ENCODE measurements at regions not wholly inside any gene's neighbourhood (a gene's known extent, or its start where the extent isn't known, plus 50 kb on each side); places are given as distances from the start of the nearest gene placed in this dataset.

DNA sequence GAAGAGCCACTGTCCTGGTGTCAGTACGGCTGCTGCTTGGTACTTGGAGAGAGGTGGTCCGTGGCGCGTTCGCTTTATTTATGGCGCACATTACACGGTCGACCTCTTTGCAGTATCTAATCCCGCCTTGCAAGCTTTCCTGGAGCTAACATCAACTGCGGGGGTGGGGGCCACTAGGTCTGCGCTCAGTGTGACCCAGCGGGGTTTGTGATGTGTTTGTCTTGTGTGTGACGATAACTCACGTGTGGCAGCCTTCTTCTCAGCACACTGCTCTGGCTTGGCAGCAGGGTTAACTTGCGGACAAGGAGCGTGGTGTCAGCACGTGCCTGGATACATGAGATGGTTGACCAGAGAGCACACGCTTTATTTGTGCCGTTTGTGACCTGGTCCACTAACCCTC, 122.2 kb upstream of the RTL1 start:
- DNase-seq (ENCODE audit: low read depth in 2 of 2) = no peak

DNA sequence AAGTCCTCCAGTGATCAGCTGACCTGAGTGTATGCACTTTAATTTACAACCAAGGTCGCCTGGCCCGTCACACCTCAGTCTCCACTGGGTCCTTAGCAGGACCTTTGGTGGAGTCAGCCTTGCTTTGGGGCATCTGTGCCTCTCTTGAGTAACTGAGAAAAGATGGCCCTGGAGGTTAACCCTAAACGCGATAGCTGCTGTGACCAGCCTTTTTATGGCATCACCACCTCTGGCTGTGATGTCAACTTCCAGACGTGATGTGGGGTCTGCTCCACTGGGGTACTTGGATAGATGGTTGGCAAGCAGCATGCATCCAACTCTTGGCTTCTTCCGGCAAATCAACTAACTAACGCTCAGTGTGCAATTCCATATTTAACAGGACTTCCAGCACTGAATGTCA, 122.8 kb upstream of the RTL1 start:
- no peak for DNase-seq (ENCODE audit: low read depth in 2 of 2)

DNA sequence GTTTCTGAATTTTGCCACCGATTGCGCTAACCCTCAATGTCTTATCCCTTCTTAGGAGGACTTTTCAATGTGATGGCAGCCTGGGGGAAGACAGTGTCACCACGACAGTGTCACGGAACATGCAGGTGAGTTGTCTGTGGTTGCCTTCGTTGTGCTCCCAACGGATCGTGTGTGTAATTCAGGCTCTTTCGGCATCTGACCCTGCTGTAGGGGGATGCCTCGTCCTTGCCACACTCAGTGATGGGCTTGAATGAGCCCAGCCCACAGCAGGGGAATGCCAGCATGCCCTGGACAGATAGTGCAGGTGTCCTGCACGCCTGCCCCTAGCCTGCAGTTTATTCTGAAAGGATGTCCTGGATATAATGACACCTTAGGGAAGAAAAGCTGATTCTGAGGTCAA, 123.8 kb upstream of the RTL1 start:
- DNase-seq (ENCODE audit: low read depth in 2 of 2) = no peak

DNA sequence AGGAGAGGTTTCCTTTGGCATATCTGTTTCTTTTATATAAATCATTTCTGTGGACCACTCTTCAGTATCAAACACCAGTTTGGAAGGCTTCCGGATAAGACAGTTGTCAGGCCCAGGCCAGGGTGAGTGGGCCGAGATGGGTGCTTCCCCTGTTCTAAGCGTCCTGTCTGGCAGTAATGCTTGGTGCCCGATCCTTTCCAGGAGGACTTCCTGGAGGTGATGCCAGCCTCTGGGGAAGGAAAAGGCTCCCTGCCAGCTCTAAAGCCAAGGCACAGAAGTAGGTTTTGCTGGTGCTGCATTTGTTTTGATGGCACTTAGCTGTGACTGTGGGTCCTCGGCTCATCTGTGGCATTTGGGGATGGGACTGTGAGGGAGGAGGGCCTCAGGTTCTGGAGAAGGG, 124.4 kb upstream of the RTL1 start:
- no peak for DNase-seq (ENCODE audit: low read depth in 2 of 2)

DNA sequence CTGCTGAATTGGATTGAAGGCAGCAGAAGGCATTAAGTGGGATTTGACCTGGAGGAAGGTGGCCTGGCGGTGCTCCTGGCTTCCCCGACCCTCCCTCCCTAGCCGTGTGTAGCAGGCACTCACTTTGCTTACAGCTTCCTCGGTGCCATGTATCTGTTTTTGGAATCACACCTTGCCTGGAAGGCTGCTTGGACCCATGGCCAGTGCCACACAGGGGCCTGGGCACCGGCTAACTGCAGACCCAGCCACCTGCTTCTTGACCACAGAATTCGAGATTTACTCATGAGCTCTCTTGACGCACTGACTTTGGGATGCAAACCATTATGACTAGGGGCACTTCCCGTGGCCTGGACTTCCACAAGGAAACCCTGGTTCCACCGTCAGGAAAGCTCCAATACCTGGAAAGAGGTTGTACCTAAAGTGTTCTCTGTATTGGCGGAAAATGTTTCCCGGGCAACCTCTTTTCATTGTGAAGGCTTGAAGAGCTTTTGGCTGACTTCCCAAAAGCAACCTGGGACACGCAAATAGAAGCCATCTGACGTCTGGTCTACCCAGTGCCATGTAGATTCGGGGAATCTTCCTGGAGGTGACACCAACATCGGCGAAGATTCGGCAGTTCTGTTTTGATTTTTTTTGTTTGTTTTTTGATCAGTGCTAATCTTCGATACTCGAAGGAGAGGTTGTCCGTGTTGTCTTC, 125.6 kb upstream of the RTL1 start:
- DNase-seq (ENCODE audit: low read depth in 2 of 2) = no peak

DNA sequence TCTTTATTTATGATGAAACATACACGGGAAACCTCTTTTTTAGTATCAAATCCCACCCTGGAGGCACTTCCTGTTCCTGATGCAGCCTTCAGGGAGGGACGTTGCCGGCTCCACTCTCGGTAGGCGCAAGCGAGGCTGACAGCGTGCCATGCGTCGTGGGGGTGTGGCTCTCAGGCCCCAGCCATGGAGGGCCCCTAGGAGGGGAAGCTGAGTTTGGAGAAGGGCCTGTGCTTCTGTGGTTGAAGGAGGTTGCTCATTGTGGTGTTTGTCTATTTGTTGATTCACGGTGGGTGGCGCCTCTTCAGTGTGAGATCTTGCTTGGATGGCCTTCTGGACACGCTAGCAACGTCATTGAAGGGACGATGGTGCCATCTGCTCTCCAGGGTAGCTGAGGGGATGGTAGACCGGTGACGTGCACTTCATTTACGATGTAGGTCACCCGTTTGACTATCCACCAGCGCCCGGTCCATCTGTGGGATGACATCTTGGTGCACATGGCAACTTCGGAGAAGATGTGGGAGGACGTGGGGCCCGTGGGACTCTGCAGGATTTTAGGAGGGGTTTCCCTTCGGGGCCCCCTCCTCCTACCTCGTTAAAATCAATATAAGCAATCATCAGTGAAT, 126.3 kb upstream of the RTL1 start:
- no peak for DNase-seq (ENCODE audit: low read depth in 2 of 2)

DNA sequence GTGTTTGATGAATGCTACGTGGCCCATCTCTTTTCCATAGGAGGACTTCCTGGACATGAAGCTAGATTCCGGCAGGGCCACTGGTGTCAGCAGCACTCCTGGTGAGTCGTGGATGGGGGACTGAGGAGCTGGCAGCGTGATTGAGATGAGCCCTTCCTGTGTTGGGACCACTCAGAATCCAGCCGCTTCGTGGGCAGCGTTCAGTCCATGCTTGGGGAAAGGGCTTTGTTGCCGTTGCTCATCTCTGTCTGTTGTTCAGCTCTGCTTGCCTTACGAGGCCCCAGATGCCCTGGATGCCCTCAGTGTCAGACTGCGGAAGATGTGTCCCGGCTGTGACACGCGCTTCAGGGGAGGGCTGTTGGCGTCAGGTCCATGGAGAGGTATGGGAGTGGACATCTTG, 127.1 kb upstream of the RTL1 start:
- DNase-seq (ENCODE audit: low read depth in 2 of 2) = no peak

DNA sequence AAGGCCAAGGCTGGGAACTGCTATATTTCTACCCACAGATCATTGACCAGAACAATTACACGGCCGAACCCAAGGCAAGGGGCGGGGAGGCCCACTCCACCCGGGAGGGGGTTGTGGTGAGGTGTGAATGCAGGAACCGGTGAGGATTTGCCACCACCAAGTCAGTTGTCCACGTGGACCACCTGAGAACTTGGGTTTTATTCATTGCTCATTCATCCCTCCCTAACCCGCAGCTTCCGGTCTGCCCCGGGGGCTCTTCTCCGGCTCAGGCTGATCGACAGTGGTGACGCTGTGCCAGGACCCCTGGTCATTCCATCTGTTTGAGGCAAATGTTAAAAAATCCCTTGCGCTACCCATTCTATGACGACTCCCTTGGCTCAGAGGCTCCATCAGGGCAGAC, 127.7 kb upstream of the RTL1 start:
- DNase-seq (ENCODE audit: low read depth in 2 of 2) = no peak

DNA sequence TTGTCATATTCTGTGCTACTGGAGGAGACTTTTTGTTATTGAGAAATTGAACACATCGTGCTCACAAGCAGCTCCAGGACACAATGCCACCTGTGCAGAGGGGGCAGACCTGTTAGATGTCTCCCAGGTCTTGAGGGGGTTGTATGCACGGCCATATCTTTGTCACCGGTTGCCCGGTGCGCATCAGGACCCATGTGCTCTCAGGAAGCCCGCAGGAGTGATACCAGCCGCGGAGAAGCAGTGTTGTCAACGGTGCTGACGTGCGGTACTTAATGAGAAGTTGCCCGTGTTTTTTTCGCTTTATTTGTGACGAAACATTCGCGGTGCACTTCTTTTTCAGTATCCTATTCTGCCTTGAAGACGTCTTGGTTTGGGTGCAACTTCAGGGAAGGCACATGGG, 128.2 kb upstream of the RTL1 start:
- no peak for DNase-seq (ENCODE audit: low read depth in 2 of 2)

DNA sequence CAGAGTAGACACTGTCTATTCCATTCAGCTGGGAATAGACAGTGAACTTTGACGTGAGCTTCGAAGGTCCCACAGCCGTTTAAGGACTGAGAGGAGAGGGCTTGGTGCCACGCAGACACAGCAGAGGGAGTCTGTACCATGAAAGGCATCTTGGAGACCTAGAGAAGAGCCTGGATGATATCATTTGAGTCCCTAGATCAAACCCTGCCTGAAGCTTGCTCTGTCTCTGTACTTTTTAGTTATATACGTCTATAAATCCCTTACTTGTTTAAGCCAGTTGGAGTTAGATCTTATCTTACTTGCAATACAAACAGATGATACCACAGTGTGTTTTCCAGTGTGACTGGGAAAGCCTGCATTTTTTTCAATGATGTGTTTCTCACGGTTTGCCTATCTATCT, 128.9 kb upstream of the RTL1 start:
- DNase-seq (ENCODE audit: low read depth in 2 of 2) = no peak

DNA sequence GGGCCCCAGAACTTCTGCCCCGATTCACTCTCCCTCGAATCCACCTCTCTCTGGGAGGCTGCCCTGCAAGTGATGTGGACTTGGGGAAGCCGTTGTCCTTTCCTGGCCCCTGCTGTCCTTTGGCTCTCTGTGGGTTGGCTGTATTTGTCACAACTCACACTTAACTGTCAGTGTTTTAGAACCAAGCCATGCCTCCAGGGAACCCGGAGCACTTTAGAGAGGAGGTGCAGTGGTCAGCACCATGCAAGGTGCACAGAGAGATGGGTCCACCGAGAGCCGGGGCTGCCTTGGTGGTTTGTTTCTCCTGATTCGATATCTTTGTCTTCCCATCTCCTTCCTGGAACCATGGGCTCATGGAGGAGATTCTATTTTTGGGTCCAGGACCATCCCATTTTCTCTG, 129.5 kb upstream of the RTL1 start:
- no peak for DNase-seq (ENCODE audit: low read depth in 2 of 2)

DNA sequence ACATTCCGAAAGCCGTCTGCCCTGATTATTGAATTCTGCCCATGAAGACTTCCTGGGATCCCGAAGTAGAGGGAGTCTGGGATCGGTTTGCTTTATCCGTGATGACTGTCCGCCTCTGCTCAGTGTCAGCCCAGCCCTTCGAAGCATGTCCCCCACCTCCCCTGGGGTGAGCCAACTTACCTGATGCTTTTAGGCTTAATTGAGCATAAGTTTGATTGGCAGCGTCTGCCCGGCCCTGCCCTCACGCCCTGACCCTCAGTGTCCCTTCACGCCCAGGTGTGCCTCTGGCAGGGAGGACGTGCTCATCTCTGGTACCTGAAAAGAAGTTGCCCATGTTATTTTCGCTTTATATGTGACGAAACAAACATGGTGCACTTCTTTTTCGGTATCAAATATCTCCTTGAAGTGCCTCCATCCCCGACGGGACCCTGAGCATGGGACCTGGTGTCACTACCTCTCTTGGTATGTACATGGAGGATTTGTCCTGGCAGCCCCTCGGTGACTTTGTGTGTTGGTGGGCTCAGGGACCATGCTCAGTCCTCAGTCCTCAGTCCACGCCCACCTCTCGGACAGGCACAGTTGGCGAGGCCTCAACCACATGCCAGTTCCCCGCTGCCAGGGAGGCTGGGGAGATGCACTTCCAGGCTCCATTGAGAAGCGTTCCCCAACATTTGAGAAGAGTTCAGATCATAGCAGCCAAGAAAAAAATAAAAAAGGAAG, 130.1 kb upstream of the RTL1 start:
- DNase-seq (ENCODE audit: low read depth in 2 of 2) = no peak

DNA sequence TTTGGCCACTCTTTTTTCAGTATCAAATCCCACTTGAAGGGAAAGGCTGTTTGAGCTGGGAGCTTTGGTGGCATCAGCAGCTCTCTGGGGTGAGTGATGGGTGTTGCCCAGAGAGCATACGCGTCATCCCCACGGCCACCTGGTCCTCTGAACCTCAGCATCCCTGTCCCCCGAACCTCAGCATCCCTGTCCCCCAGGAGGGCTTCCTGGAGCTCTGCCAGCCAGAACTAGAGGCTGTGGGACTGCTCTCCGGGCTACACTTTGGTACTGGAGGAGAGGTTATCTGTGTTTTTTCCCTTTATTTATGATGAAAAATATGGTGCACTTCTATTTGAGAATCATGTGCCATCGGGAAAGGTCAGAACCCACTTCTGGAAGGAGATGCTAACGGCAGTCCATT, 131.5 kb upstream of the RTL1 start:
- no peak for DNase-seq (ENCODE audit: low read depth in 2 of 2)

DNA sequence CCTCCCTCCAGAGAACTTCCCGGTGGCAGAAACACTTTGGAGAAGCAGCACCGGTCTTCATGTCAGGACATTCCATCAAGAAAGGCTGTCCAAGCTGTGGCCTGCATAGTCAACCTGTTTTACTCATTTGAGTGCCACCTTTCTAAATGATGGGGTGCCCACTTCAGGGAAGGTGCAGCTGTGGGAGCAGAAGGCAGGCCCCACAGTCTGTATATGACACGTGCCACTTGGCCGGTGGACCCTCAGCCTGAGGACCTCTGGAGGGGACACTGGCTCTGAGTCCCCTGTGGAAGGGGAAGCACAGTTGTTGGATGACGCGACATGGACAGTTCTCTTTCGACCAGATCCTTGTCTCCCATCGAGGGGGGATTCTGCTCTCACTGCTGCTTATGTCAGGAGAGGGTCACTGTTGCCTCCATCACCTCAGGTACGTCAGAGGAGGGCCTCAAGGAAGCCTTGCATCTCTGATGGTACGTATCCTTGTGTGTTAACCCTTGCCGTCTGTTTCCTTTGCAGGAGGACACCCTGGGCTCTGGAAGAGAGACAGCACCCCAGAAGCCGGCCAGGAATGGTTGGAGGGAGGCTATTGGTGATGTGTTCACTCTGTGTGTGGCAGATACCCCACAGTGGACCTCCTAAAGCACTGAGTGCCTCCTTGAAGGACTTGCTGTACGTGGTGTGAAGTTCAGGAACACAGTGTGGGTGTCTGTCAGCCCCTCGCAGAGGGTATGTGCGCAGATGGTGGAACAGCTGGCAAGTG, 132.1 kb upstream of the RTL1 start:
- no peak for DNase-seq (ENCODE audit: low read depth in 2 of 2)

DNA sequence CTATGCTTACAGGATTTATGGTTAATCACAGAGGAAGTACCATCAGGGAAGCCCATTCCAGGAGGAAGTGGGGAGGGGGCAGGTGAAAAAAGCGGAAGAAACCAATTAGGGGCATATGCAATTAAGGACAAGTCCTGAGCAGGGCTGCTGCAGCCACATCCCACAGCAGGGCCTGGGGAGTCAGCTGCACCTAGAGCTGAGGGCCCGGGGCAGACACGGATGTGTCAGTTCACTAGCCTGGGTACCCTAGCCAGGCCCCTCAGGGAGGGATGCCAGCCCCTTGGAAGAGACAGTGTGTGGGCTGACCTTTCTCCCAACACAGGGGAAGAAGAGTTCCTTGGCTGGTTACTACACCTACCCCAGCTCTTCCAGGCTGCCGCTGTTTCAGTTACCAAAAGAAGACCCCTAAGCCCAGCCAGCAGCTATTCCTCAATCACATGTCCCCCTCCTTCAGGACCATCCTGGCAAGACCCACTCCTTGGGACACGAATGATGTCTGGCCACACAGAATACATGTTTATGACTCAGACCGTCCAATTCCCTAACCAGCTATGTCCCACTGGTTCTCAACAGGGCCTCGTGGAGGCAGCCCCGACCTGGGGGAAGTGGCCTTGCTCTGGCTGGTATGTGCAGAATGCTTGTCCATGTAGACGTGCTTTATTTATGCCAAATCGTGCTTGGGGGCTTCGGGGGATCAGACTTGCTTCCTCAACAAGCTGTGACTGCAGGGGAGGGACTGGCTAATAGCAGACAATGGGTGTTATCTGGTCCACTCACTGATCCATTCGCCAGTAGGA, 133.7 kb upstream of the RTL1 start:
- no peak for DNase-seq (ENCODE audit: low read depth in 2 of 2)

DNA sequence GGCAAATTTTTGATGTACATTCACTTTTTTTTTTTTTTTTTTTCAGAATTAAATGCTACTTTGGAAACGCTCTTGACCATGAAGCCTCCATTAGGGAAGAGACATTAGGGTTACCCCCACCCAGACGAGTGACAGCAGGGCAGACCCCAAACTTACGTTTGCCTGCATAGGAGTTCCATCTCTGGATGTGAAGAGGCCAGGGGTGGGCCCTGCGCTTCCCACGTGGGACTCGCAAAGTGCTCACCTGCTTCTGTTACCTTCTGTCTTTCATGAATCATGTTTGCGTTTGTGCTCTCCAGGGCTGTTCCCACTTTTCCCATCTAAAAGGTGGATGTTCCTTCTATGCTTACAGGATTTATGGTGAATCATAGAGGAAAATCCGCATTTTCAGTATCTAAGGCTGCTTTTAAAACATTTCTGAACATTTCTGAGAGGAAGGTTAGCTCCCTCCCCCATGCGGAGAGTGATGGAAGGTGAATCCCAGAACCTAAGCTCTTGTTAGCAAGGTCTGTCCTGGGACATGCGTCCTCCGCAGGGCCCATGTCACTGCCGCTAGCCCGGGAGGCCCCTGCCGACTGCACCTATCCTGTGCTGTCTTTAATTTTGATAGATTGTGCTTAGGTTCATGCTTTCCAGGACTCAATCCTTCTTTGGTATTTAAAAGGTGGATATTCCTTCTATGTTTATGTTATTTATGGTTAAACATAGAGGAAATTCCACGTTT, 135.7 kb upstream of the RTL1 start:
- DNase-seq (ENCODE audit: low read depth in 2 of 2) = no peak

DNA sequence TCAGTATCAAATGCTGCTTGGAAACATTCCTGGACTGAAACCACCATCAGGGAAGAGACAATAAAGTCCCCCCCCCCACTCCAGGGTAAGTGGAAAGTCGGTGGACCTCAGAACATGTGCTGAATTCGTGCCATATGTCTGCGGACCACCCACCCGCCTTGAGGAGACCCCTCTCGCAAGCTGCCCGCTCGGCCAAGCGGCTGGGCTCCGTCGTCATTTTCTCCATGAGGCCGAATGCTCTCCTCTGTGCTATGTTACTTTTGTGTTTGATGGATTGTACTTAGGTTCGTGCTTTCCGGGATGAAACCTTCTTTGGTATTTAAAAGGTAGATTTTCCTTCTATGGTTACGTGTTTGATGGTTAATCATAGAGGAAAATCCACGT, 136.2 kb upstream of the RTL1 start:
- no peak for DNase-seq (ENCODE audit: low read depth in 2 of 2)

DNA sequence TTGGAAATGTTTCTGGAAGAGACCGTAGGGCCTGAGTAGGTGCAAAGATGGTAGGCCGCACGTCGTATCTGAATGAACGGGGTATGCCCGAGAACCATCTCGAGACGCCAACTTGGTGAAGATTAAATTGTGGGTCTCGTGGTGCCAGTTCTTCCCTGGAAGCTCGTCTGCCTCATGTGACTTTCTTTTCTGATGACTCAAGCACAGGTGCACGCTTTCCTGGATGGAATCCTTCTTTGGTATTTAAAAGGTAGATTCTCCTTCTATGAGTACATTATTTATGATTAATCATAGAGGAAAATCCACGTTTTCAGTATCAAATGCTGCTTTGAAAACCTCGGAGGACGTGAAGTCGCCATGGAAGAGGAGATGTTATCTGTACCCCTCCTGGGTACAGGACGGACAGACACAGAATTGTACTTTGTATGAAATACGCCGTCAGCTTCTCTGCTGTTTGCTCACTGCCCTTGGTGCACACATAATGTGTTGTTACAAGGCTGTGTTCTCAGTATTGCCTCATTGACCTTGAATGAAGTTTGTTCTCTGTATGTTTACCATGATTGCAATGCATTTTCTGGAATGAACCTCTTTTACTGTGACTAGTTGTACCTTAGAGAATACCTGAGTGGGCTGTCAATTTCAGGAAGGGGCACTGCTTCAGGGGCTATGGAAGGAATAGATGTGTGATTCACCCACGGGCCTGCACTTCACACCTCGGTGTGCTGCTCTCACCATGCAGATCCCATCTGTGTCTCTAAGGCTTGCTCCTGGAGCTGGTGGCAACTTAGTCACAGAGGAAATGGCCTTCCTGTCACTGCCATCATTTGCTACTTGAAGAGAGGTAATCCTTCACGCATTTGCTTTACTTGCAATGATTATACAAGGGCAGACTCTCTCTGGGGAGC, 137.3 kb upstream of the RTL1 start:
- DNase-seq (ENCODE audit: low read depth in 2 of 2) = no peak

DNA sequence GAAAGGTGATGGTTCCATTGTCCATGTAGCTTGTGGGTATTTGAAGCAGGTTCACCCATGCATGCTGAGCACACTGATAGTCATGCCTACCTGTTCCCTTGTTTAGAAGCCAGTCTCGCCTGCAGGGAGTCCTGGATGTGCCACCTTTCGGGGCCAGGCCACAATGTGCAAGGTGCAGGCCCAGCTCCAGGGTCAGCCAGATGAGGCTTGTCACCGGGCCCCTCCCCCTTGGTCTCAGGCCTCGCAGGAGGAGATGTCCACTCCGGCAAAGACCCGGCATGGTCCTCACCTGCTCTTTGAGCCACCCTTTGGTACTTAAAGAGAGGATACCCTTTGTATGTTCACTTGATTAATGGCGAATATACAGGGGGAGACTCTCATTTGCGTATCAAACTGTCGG, 140.4 kb upstream of the RTL1 start:
- DNase-seq (ENCODE audit: low read depth in 2 of 2) = no peak

DNA sequence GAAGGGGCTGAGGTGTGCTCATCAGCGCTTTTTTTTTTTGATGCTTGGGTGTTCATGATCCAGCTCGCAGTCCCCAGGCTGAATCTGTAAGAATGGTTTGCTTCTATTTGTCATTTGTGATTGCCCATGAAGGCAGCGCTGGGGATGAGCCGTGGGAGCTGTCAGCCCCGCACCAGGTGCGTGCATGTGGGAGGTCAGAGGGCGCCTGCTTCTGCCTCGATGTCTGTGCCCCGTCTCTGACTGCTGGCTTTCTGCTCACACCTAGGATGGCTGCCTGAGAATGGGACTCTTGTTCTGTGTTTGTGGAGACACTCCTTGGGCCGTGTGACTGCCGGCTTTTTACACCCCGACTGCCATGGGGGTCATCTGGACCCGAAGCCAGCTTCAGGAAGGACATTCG, 141.2 kb upstream of the RTL1 start:
- DNase-seq (ENCODE audit: low read depth in 2 of 2) = no peak
